Fibroblast of lung (primary cell): ENCODE measurements at regions not wholly inside any gene's neighbourhood (a gene's known extent, or its start where the extent isn't known, plus 50 kb on each side); places are given as distances from the start of the nearest gene placed in this dataset.
A peak's percentile ranks its signal among the peaks of the same experiment; 100 is the strongest.

Experiments
- DNase-seq, 2 donors: peaks; one replicate each; pipeline versions ENCODE4 v3.0.0 to v3.0.0-alpha.2; 2010; ENCODE audit warnings: low read depth in 2 of 2
- H2AFZ ChIP-seq: 2 replicates; pipeline ENCODE4 v1.5.1; 2012; ENCODE audit warnings: low read length, control low read depth, inconsistent platforms
- H3K27ac ChIP-seq: 2 replicates; pipeline ENCODE4 v1.5.1; 2011; ENCODE audit warnings: low read length, control low read depth; ENCODE audit not compliant: insufficient read depth
- H3K27me3 ChIP-seq: 2 replicates; pipeline ENCODE4 v1.5.1; 2011; ENCODE audit warnings: mild to moderate bottlenecking, low read length; ENCODE audit not compliant: control insufficient read depth, insufficient read depth
- H3K36me3 ChIP-seq: 2 replicates; pipeline ENCODE4 v1.5.1; 2011; ENCODE audit warnings: low read length; ENCODE audit not compliant: control insufficient read depth, insufficient read depth
- H3K4me1 ChIP-seq: 2 replicates; pipeline ENCODE4 v1.5.1; 2011; ENCODE audit warnings: low read length; ENCODE audit not compliant: control insufficient read depth, insufficient read depth; ENCODE audit errors: extremely low read depth
- H3K4me2 ChIP-seq: 2 replicates; pipeline ENCODE4 v1.5.1; 2011; ENCODE audit warnings: low read length, control low read depth; ENCODE audit not compliant: insufficient read depth; ENCODE audit errors: extremely low read depth
- H3K4me3 ChIP-seq, 4 experiments: fragments of 200-600 bp in 1 of 4; sonication (generic) in 1 of 4; replicated peaks in 1 of 4; 2 replicates each; pipeline ENCODE4 v1.5.1; 2011 to 2016; ENCODE audit warnings: low read length in 4 of 4, low read depth in 3 of 4, mild to moderate bottlenecking in 3 of 4, control low read depth in 2 of 4, inconsistent platforms in 1 of 4, mixed read lengths in 1 of 4; ENCODE audit not compliant: insufficient read depth in 1 of 4; ENCODE audit errors: control extremely low read depth in 1 of 4
- H3K79me2 ChIP-seq: 2 replicates; pipeline ENCODE4 v1.5.1; 2012; ENCODE audit warnings: mild to moderate bottlenecking, low read length, inconsistent platforms; ENCODE audit not compliant: control insufficient read depth, insufficient read depth
- H3K9ac ChIP-seq: 2 replicates; pipeline ENCODE4 v1.5.1; 2011; ENCODE audit warnings: mild to moderate bottlenecking, low read length, control low read depth; ENCODE audit not compliant: insufficient read depth
- H3K9me3 ChIP-seq: 2 replicates; pipeline ENCODE4 v1.5.1; 2012; ENCODE audit warnings: low read depth, low read length; ENCODE audit not compliant: control insufficient read depth, insufficient read depth
- H4K20me1 ChIP-seq: 2 replicates; pipeline ENCODE4 v1.5.1; 2011; ENCODE audit warnings: low read length; ENCODE audit not compliant: control insufficient read depth, insufficient read depth; ENCODE audit errors: extremely low read depth
- EZH2 ChIP-seq: IDR thresholded peaks from 2 replicates; pipeline ENCODE4 v1.5.1; 2012; ENCODE audit warnings: low read length, control low read depth, mild to moderate bottlenecking; ENCODE audit errors: missing control alignments
- TF ChIP-seq, protein P1 (sequence below), 2 donors: IDR thresholded peaks in 1 of 2; conservative IDR thresholded peaks in 1 of 2; 1 replicate in 1 of 2; 2 replicates in 1 of 2; pipeline ENCODE4 v1.5.1; 2011 to 2012; ENCODE audit warnings: low read length in 2 of 2, control low read depth in 1 of 2, inconsistent platforms in 1 of 2, low read depth in 1 of 2, mild to moderate bottlenecking in 1 of 2

GRCh38 chr16:62157544-62157943 is 121.3 kb upstream of the CDH8 start:
- no peaks in the 10 kb centered on the region for H4K20me1 ChIP-seq
- no peaks in the 10 kb centered on the region for H3K9me3 ChIP-seq
- no peak for DNase-seq
- H3K9ac ChIP-seq, result no peak overlapping the region
- no peak overlapping the region for H3K4me3 ChIP-seq
- TF ChIP-seq, protein P1, sequence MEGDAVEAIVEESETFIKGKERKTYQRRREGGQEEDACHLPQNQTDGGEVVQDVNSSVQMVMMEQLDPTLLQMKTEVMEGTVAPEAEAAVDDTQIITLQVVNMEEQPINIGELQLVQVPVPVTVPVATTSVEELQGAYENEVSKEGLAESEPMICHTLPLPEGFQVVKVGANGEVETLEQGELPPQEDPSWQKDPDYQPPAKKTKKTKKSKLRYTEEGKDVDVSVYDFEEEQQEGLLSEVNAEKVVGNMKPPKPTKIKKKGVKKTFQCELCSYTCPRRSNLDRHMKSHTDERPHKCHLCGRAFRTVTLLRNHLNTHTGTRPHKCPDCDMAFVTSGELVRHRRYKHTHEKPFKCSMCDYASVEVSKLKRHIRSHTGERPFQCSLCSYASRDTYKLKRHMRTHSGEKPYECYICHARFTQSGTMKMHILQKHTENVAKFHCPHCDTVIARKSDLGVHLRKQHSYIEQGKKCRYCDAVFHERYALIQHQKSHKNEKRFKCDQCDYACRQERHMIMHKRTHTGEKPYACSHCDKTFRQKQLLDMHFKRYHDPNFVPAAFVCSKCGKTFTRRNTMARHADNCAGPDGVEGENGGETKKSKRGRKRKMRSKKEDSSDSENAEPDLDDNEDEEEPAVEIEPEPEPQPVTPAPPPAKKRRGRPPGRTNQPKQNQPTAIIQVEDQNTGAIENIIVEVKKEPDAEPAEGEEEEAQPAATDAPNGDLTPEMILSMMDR (conservative IDR thresholded peaks at IDR 0.05 in 1 of 2, IDR thresholded peaks at IDR 0.05 in 1 of 2; ENCODE audit: low read depth in 1 of 2, low read length in 2 of 2), result no peak
- TF ChIP-seq EZH2, result no peak
- H3K27me3 ChIP-seq, result no peaks in the 10 kb centered on the region
- H3K4me2 ChIP-seq, result no peak overlapping the region
- no peaks in the 10 kb centered on the region for H3K79me2 ChIP-seq
- no peaks in the 10 kb centered on the region for H3K4me1 ChIP-seq
- H3K36me3 ChIP-seq, result no peaks in the 10 kb centered on the region
- no peak overlapping the region for H2AFZ ChIP-seq
- no peak overlapping the region for H3K27ac ChIP-seq

- Histone ChIP-seq H3K4me1 (no peaks in the 10 kb centered on the region), H3K27ac (no peak overlapping the region), H3K4me3 (no peak overlapping the region), H3K9me3 (no peaks in the 10 kb centered on the region), H3K9ac (no peak overlapping the region), H3K4me2 (no peak overlapping the region), H2AFZ (no peak overlapping the region), H3K79me2 (no peaks in the 10 kb centered on the region), H4K20me1 (no peaks in the 10 kb centered on the region), H3K27me3 (no peaks in the 10 kb centered on the region), H3K36me3 (no peaks in the 10 kb centered on the region)
- TF ChIP-seq, protein P1 (conservative IDR thresholded peaks at IDR 0.05 in 1 of 2, IDR thresholded peaks at IDR 0.05 in 1 of 2; ENCODE audit: low read depth in 1 of 2, low read length in 2 of 2), result no peak
- TF ChIP-seq EZH2, result no peak
- no peak for DNase-seq
Measured at GRCh38 chr16:62156971-62157370, 120.7 kb upstream of the CDH8 start.

DNA sequence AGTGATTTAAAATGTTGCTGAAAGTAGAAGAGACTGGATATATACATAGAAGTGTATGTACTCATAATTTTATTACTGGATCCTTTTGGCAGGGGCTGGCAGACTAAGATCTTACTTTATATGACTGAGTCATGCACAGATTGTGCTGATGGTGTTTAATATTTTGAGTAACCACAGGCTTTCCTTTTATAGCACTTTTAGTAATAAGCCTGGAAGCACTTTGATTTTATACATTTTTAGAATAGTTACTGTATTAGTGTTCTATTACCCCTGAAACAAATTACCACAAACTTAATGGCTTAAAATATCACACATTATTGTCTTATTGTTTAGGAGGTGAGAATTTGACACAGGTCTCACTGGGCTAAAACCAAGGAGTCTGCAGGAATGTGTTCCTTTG is 113.4 kb upstream of the CDH8 start:
- no peak overlapping the region for H3K4me2 ChIP-seq
- H3K79me2 ChIP-seq, result no peaks in the 10 kb centered on the region
- H3K27ac ChIP-seq, result no peak overlapping the region
- no peaks in the 10 kb centered on the region for H3K9me3 ChIP-seq
- no peaks in the 10 kb centered on the region for H3K27me3 ChIP-seq
- no peaks in the 10 kb centered on the region for H3K36me3 ChIP-seq
- no peaks in the 10 kb centered on the region for H3K4me1 ChIP-seq
- no peak overlapping the region for H2AFZ ChIP-seq
- peak in 1 of 2 donors; percentile 71 for DNase-seq
- no peak overlapping the region for H3K4me3 ChIP-seq
- TF ChIP-seq EZH2, result no peak
- TF ChIP-seq, protein P1 (conservative IDR thresholded peaks at IDR 0.05 in 1 of 2, IDR thresholded peaks at IDR 0.05 in 1 of 2; ENCODE audit: low read depth in 1 of 2, low read length in 2 of 2), result no peak
- H3K9ac ChIP-seq, result no peak overlapping the region
- H4K20me1 ChIP-seq, result no peaks in the 10 kb centered on the region
